CD4-positive, alpha-beta memory T cell (primary cell): ENCODE measurements at regions not wholly inside any gene's neighbourhood (a gene's known extent, or its start where the extent isn't known, plus 50 kb on each side); places are given as distances from the start of the nearest gene placed in this dataset.

Experiments used
- CTCF ChIA-PET: fragments of 350-600 bp; sonication (Branson Sonifier 250); formaldehyde crosslinking; loops from one replicate; lab custom pipeline; 2021; ENCODE audit warnings: inconsistent platforms; ENCODE audit not compliant: partially characterized antibody; lab: Charles Lee
- POLR2A ChIA-PET: fragments of 350-600 bp; sonication (Branson Sonifier 250); formaldehyde crosslinking; loops from one replicate; lab custom pipeline; 2021; ENCODE audit not compliant: partially characterized antibody; lab: Charles Lee
- DNase-seq, 5 donors: peaks; one replicate each; pipeline versions ENCODE4 v3.0.0 to v3.0.0-alpha.2; 2020 to 2022; ENCODE audit warnings: mixed read lengths in 1 of 5
- H3K27ac ChIP-seq: one replicate; pipeline ENCODE4 v1.7.0; 2013; ENCODE audit warnings: low read depth, low read length
- H3K27me3 ChIP-seq: 2 replicates; pipeline ENCODE4 v1.7.0; 2013; ENCODE audit warnings: mild to moderate bottlenecking, low read length, moderate library complexity; ENCODE audit not compliant: insufficient read depth
- H3K36me3 ChIP-seq: 2 replicates; pipeline ENCODE4 v1.7.0; 2013; ENCODE audit warnings: mild to moderate bottlenecking, low read length, moderate library complexity; ENCODE audit not compliant: insufficient read depth
- H3K4me1 ChIP-seq: 2 replicates; pipeline ENCODE4 v1.7.0; 2013; ENCODE audit warnings: mild to moderate bottlenecking, low read length, moderate library complexity; ENCODE audit not compliant: insufficient read depth
- H3K4me3 ChIP-seq, 2 donors: one replicate each; pipeline ENCODE4 v1.7.0; 2013; ENCODE audit warnings: low read length in 2 of 2, mild to moderate bottlenecking in 1 of 2
- H3K9me3 ChIP-seq, 2 donors: one replicate each; pipeline ENCODE4 v1.7.0; 2013; ENCODE audit warnings: low read length in 2 of 2, control low read depth in 1 of 2; ENCODE audit not compliant: control insufficient read depth in 1 of 2
- H3K27ac Mint-ChIP-seq, 7 donors: one replicate each; pipeline ENCODE4 v1.8.0; 2020 to 2021; ENCODE audit warnings: mixed read lengths in 7 of 7, mild to moderate bottlenecking in 6 of 7, inconsistent platforms in 3 of 7, moderate library complexity in 3 of 7
- H3K27me3 Mint-ChIP-seq, 2 donors: one replicate each; pipeline ENCODE4 v1.8.0; 2020 to 2021; ENCODE audit warnings: mixed read lengths in 2 of 2
- H3K36me3 Mint-ChIP-seq, 2 donors: one replicate each; pipeline ENCODE4 v1.8.0; 2020 to 2021; ENCODE audit warnings: mixed read lengths in 2 of 2, inconsistent platforms in 1 of 2, mild to moderate bottlenecking in 1 of 2
- H3K4me1 Mint-ChIP-seq, 4 donors: one replicate each; pipeline ENCODE4 v1.8.0; 2020 to 2021; ENCODE audit warnings: mixed read lengths in 4 of 4, mild to moderate bottlenecking in 1 of 4
- H3K4me3 Mint-ChIP-seq, 8 donors: one replicate each; pipeline ENCODE4 v1.8.0; 2020 to 2021; ENCODE audit warnings: mixed read lengths in 8 of 8, mild to moderate bottlenecking in 7 of 8, moderate library complexity in 6 of 8, inconsistent platforms in 3 of 8
- H3K9me3 Mint-ChIP-seq, 8 donors: one replicate each; pipeline ENCODE4 v1.8.0; 2020 to 2021; ENCODE audit warnings: mixed read lengths in 8 of 8, mild to moderate bottlenecking in 5 of 8, inconsistent platforms in 3 of 8, moderate library complexity in 1 of 8
- intact Hi-C: fragments of 100-400 bp; cut with micrococcal nuclease; formaldehyde crosslinking; loops from one replicate; pipeline ENCODE4 v1.15.1; 2023

- H3K27me3 Mint-ChIP-seq: peaks cover 3 to 4% of the 10 kb centered on the region in 2 donors
- no peaks in the 10 kb centered on the region for H3K36me3 Mint-ChIP-seq
- CTCF ChIA-PET: no interaction called here
- H3K4me3 ChIP-seq: no peak overlapping the region
- H3K4me3 Mint-ChIP-seq: no peak overlapping the region
- no peaks in the 10 kb centered on the region for H3K4me1 Mint-ChIP-seq
- POLR2A ChIA-PET: no interaction called here
- H3K9me3 ChIP-seq: no peaks in the 10 kb centered on the region
- peaks cover 0 to 2% (median 0%) of the 10 kb centered on the region in 8 donors for H3K9me3 Mint-ChIP-seq
- intact Hi-C loops: no loop called here
- H3K27me3 ChIP-seq: no peaks in the 10 kb centered on the region
- no peak overlapping the region for H3K27ac Mint-ChIP-seq
- H3K4me1 ChIP-seq: no peaks in the 10 kb centered on the region
- no peak overlapping the region for H3K27ac ChIP-seq
- no peak for DNase-seq
- no peaks in the 10 kb centered on the region for H3K36me3 ChIP-seq
Measured at GRCh38 chr9:115362640-115363039, 244.7 kb upstream of the TNC start.

DNA sequence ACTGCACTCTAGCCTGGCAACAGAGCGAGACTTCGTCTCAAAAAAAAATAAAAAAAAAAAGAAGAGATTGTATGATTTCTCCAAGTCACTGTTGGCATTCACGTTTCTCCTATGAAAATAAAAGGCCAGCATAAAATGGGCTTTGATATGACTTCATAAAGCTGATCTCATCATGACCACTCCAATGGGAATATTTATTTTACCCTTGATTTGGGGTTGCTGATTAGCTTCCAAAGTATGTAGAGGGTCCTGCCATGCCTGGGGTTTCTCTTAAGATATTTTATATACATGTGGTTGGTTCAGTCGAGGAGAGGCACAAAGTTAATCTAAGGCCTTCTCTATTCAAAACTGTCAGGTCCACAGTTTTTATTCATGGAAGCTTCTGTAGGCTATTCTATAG is 247.0 kb upstream of the TNC start:
- H3K27me3 ChIP-seq: no peaks in the 10 kb centered on the region
- CTCF ChIA-PET: no interaction called here
- POLR2A ChIA-PET: no interaction called here
- Mint-ChIP-seq H3K4me1 (no peaks in the 10 kb centered on the region), H3K36me3 (no peaks in the 10 kb centered on the region), H3K4me3 (no peak overlapping the region), H3K27ac (no peak overlapping the region), H3K9me3 (peaks cover 0 to 2% (median 0%) of the 10 kb centered on the region in 8 donors), H3K27me3 (peaks cover 3 to 4% of the 10 kb centered on the region in 2 donors)
- H3K4me3 ChIP-seq: no peak overlapping the region
- intact Hi-C loops: no loop called here
- no peaks in the 10 kb centered on the region for H3K36me3 ChIP-seq
- no peaks in the 10 kb centered on the region for H3K9me3 ChIP-seq
- DNase-seq: no peak
- H3K27ac ChIP-seq: no peak overlapping the region
- H3K4me1 ChIP-seq: no peaks in the 10 kb centered on the region

- no peaks in the 10 kb centered on the region for H3K4me1 Mint-ChIP-seq
- Histone ChIP-seq H3K27me3 (no peaks in the 10 kb centered on the region), H3K27ac (no peak overlapping the region), H3K4me3 (no peak overlapping the region), H3K36me3 (no peaks in the 10 kb centered on the region), H3K9me3 (no peaks in the 10 kb centered on the region), H3K4me1 (no peaks in the 10 kb centered on the region)
- CTCF ChIA-PET: no interaction called here
- peaks cover 2 to 6% of the 10 kb centered on the region in 2 donors for H3K27me3 Mint-ChIP-seq
- intact Hi-C loops: no loop called here
- H3K9me3 Mint-ChIP-seq: peaks cover 0 to 5% (median 3%) of the 10 kb centered on the region in 8 donors
- H3K27ac Mint-ChIP-seq: no peak overlapping the region
- no peaks in the 10 kb centered on the region for H3K36me3 Mint-ChIP-seq
- no peak for DNase-seq
- POLR2A ChIA-PET: no interaction called here
- no peak overlapping the region for H3K4me3 Mint-ChIP-seq
Measured at GRCh38 chr9:115367321-115367720, 249.4 kb upstream of the TNC start.

- H3K4me1 ChIP-seq: no peaks in the 10 kb centered on the region
- Mint-ChIP-seq H3K4me3 (no peak overlapping the region), H3K9me3 (peaks cover 0 to 5% (median 4%) of the 10 kb centered on the region in 8 donors), H3K27me3 (peaks cover 1 to 6% of the 10 kb centered on the region in 2 donors), H3K36me3 (no peaks in the 10 kb centered on the region), H3K4me1 (no peaks in the 10 kb centered on the region), H3K27ac (no peak overlapping the region)
- H3K4me3 ChIP-seq: no peak overlapping the region
- H3K36me3 ChIP-seq: no peaks in the 10 kb centered on the region
- H3K9me3 ChIP-seq: no peaks in the 10 kb centered on the region
- POLR2A ChIA-PET: no interaction called here
- CTCF ChIA-PET: no interaction called here
- H3K27me3 ChIP-seq: no peaks in the 10 kb centered on the region
- DNase-seq: no peak
- intact Hi-C loops: no loop called here
- no peak overlapping the region for H3K27ac ChIP-seq
Measured at GRCh38 chr9:115367780-115368525, 250.0 kb upstream of the TNC start.

DNA sequence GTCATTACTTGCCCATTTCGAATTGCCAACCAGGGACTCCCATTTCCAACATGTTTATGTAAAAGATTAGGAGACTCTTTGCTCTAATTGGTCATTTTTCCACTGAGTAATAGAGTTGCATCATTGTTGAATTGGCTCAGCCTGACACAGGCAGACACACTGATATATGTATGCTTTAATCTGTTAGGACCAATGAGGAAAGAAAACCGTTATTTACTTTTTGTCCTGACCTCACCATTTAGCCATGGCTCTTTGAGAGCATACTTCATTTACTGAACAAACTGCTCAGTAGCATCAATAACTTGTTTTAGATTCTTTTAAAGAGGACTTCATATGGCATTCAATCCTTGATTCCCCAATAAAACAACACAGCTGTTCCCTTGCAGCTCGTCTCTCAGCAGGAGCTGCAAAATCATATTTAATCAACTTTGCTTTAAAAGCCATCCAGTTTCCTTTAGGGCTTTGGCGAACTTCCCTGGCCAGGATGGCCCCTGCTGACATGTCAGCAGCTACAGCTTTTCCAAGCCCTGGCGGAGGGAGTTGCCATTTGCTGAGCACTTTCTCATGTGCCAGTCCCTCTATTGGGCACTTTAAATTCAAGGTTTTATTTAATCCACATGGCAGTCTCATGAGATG is 251.5 kb upstream of the TNC start:
- H3K27me3 Mint-ChIP-seq: peaks cover 0 to 6% of the 10 kb centered on the region in 2 donors
- Histone ChIP-seq H3K27ac (no peak overlapping the region), H3K27me3 (no peaks in the 10 kb centered on the region), H3K9me3 (no peaks in the 10 kb centered on the region), H3K4me1 (no peaks in the 10 kb centered on the region), H3K36me3 (no peaks in the 10 kb centered on the region), H3K4me3 (no peak overlapping the region)
- H3K9me3 Mint-ChIP-seq: peaks cover 0 to 5% (median 4%) of the 10 kb centered on the region in 8 donors
- intact Hi-C loops: no loop called here
- ChIA-PET POLR2A (no interaction called here), CTCF (no interaction called here)
- no peaks in the 10 kb centered on the region for H3K4me1 Mint-ChIP-seq
- H3K36me3 Mint-ChIP-seq: no peaks in the 10 kb centered on the region
- no peak overlapping the region for H3K27ac Mint-ChIP-seq
- H3K4me3 Mint-ChIP-seq: no peak overlapping the region
- no peak for DNase-seq

GRCh38 chr9:115373000-115373709 is 255.2 kb upstream of the TNC start:
- Histone ChIP-seq H3K36me3 (no peaks in the 10 kb centered on the region), H3K27me3 (no peaks in the 10 kb centered on the region), H3K4me3 (no peak overlapping the region), H3K27ac (no peak overlapping the region), H3K9me3 (no peaks in the 10 kb centered on the region), H3K4me1 (no peaks in the 10 kb centered on the region)
- H3K4me3 Mint-ChIP-seq: no peak overlapping the region
- peaks cover 0 to 5% (median 4%) of the 10 kb centered on the region in 8 donors for H3K9me3 Mint-ChIP-seq
- no peak for DNase-seq
- H3K4me1 Mint-ChIP-seq: no peaks in the 10 kb centered on the region
- intact Hi-C loops: no loop called here
- peaks cover 1 to 3% of the 10 kb centered on the region in 2 donors for H3K27me3 Mint-ChIP-seq
- H3K27ac Mint-ChIP-seq: peak overlapping the region in 2 of 7 donors; percentile 11 to 24
- ChIA-PET POLR2A (no interaction called here), CTCF (no interaction called here)
- H3K36me3 Mint-ChIP-seq: no peaks in the 10 kb centered on the region

DNA sequence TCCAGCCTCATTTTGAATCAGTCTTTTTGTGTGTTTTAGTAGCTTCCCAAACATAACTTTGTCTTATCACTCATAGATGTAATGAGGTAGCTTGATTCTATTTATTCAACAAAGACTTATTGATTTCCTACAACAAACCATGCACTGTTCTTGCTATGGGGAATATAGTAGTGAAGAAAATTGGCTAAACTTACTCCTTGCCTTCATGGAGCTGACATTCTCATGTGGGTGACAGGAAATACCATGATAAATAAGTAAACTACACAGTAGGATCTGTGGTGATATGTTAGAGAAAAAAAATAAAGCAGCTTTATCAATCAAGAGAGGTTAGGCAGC is 255.7 kb upstream of the TNC start:
- CTCF ChIA-PET: no interaction called here
- Mint-ChIP-seq H3K4me3 (no peak overlapping the region), H3K27ac (no peak overlapping the region), H3K4me1 (no peaks in the 10 kb centered on the region), H3K9me3 (peaks cover 0 to 5% (median 4%) of the 10 kb centered on the region in 8 donors), H3K27me3 (peaks cover 1 to 3% of the 10 kb centered on the region in 2 donors), H3K36me3 (no peaks in the 10 kb centered on the region)
- Histone ChIP-seq H3K9me3 (no peaks in the 10 kb centered on the region), H3K4me1 (no peaks in the 10 kb centered on the region), H3K36me3 (no peaks in the 10 kb centered on the region), H3K27ac (no peak overlapping the region), H3K4me3 (no peak overlapping the region), H3K27me3 (no peaks in the 10 kb centered on the region)
- intact Hi-C loops: no loop called here
- POLR2A ChIA-PET: no interaction called here
- no peak for DNase-seq
